Activated CD4-positive, alpha-beta T cell treated with anti-CD3 and anti-CD28 coated beads, Interleukin-2, amount 10 ng/mL, durations not matched to agents 24 days and 14 days (primary cell): ENCODE measurements at regions not wholly inside any gene's neighbourhood (a gene's known extent, or its start where the extent isn't known, plus 50 kb on each side); places are given as distances from the start of the nearest gene placed in this dataset.

Source experiments
- DNase-seq: peaks from one replicate; pipeline ENCODE4 v3.0.0; 2022
- H3K27ac Mint-ChIP-seq: one replicate; pipeline ENCODE4 v1.8.0; 2022; ENCODE audit warnings: mild to moderate bottlenecking, mixed read lengths
- H3K27me3 Mint-ChIP-seq: one replicate; pipeline ENCODE4 v1.8.0; 2022; ENCODE audit warnings: mixed read lengths
- H3K36me3 Mint-ChIP-seq: one replicate; pipeline ENCODE4 v1.8.0; 2022; ENCODE audit warnings: low read depth, mild to moderate bottlenecking, mixed read lengths
- H3K4me1 Mint-ChIP-seq: one replicate; pipeline ENCODE4 v1.8.0; 2021; ENCODE audit warnings: mixed read lengths
- H3K4me3 Mint-ChIP-seq: one replicate; pipeline ENCODE4 v1.8.0; 2022; ENCODE audit warnings: mild to moderate bottlenecking, moderate library complexity, mixed read lengths
- H3K9me3 Mint-ChIP-seq: one replicate; pipeline ENCODE4 v1.8.0; 2021; ENCODE audit warnings: mixed read lengths
- intact Hi-C: fragments of 100-400 bp; cut with micrococcal nuclease; formaldehyde crosslinking; loops from one replicate; pipeline ENCODE4 v1.15.1; 2023

- intact Hi-C loops, result no loop called here
- no peaks in the 10 kb centered on the region for H3K9me3 Mint-ChIP-seq
- DNase-seq, result no peak
- no peak overlapping the region for H3K4me3 Mint-ChIP-seq
- H3K36me3 Mint-ChIP-seq, result no peaks in the 10 kb centered on the region
- H3K27ac Mint-ChIP-seq, result no peak overlapping the region
- no peaks in the 10 kb centered on the region for H3K4me1 Mint-ChIP-seq
- no peaks in the 10 kb centered on the region for H3K27me3 Mint-ChIP-seq
Observed at GRCh38 chr2:223368481-223368880, 233.7 kb downstream of the SCG2 start.

GRCh38 chr2:223369889-223370288 lies 232.3 kb downstream of the SCG2 start:
- no peaks in the 10 kb centered on the region for H3K36me3 Mint-ChIP-seq
- H3K27me3 Mint-ChIP-seq, result no peaks in the 10 kb centered on the region
- no peaks in the 10 kb centered on the region for H3K9me3 Mint-ChIP-seq
- no peak for DNase-seq
- no peak overlapping the region for H3K4me3 Mint-ChIP-seq
- no peaks in the 10 kb centered on the region for H3K4me1 Mint-ChIP-seq
- intact Hi-C loops, result no loop called here
- no peak overlapping the region for H3K27ac Mint-ChIP-seq

DNA sequence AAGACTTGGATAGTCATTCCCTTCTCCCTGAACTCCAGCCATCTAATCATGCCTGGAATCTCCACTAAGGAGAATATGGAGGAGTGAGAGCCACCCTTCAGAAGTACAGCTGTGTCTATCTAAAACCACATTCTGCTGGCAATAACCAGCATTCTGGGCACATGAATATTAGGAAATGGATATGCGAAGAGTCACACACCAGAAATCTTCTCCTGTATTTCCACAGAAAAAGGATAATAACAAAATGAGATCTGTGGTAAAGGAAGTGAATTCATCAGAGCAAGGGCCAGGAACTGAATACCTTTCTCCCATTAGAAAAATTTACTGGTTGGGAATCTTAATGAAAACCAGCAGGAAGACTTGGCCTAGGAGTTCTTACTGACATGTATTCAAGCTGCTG lies 218.8 kb downstream of the SCG2 start:
- H3K9me3 Mint-ChIP-seq, result no peaks in the 10 kb centered on the region

DNA sequence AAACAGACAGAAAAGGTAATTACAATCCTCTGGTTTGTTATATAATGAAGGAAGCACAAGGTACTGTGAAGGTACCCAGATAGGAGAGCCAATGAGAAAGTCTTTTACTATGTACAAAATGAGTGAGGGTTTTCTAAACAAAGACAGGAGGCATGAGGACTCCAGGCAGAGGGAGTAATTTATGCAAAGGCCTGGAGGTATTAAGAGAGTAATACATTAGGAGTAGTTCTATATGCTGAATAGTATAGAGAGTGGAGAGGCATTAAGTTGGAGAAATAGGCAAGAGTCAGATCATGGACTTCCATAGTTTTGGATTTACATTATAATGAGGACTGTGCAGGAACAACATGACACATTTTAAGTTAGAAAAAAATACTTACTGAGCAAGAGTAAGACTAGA lies 216.0 kb downstream of the SCG2 start:
- Mint-ChIP-seq H3K36me3 (no peaks in the 10 kb centered on the region), H3K27ac (no peak overlapping the region), H3K27me3 (no peaks in the 10 kb centered on the region), H3K4me3 (no peak overlapping the region), H3K4me1 (no peaks in the 10 kb centered on the region), H3K9me3 (no peaks in the 10 kb centered on the region)
- intact Hi-C loops, result no loop called here
- no peak for DNase-seq

More for the DNA sequence above, 218.8 kb downstream of the SCG2 start:
- Mint-ChIP-seq H3K27me3 (no peaks in the 10 kb centered on the region), H3K27ac (no peak overlapping the region), H3K4me1 (no peaks in the 10 kb centered on the region), H3K36me3 (no peaks in the 10 kb centered on the region), H3K4me3 (no peak overlapping the region)
- DNase-seq, result no peak
- intact Hi-C loops, result no loop called here

- no peaks in the 10 kb centered on the region for H3K36me3 Mint-ChIP-seq
- no peaks in the 10 kb centered on the region for H3K9me3 Mint-ChIP-seq
- no peak overlapping the region for H3K27ac Mint-ChIP-seq
- no peaks in the 10 kb centered on the region for H3K4me1 Mint-ChIP-seq
- intact Hi-C loops, result no loop called here
- no peak for DNase-seq
- H3K4me3 Mint-ChIP-seq, result no peak overlapping the region
- no peaks in the 10 kb centered on the region for H3K27me3 Mint-ChIP-seq
Observed at GRCh38 chr2:223386984-223387383, 215.2 kb downstream of the SCG2 start.

DNA sequence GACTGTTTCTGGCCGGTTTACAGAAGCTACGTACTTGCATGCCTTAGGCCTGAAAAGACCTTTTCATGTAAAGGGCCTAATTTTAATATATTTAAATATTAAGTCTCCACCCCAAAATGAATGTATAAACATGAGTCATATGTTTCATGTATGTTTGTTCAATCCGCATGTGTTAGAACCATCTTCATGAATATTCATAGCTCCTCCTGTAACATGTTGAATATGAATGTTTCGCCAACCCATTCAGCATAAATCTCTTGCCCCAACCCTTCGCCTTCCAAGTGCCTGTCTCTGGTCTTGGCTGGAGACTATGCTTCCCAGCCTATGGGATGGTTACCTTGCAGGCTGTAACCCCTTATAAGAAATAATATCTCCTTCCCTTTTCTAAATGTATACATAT lies 212.5 kb downstream of the SCG2 start:
- intact Hi-C loops, result no loop called here
- H3K4me3 Mint-ChIP-seq, result no peak overlapping the region
- no peaks in the 10 kb centered on the region for H3K27me3 Mint-ChIP-seq
- H3K9me3 Mint-ChIP-seq, result no peaks in the 10 kb centered on the region
- no peak overlapping the region for H3K27ac Mint-ChIP-seq
- DNase-seq, result no peak
- H3K4me1 Mint-ChIP-seq, result no peaks in the 10 kb centered on the region
- H3K36me3 Mint-ChIP-seq, result no peaks in the 10 kb centered on the region

DNA sequence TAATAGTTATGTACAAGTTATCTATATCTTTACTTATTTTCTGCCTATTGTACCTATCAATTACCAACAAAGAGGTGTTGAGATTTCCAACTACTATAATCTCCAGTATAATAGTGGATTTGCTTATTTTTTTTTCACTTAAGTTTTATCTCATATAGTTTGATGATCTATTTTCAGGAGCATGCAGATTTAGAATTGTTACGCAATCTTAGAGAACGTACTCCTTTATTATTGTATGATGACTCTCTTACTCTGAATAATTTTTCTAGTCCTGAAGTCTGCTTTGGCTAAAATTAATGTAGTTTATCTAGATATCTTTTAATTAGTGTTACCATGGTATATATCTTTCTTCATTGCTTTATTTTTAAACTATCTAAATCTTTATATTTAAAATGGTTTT lies 205.2 kb downstream of the SCG2 start:
- intact Hi-C loops, result no loop called here
- Mint-ChIP-seq H3K27me3 (no peaks in the 10 kb centered on the region), H3K36me3 (no peaks in the 10 kb centered on the region), H3K4me1 (no peaks in the 10 kb centered on the region), H3K4me3 (no peak overlapping the region), H3K27ac (no peak overlapping the region), H3K9me3 (no peaks in the 10 kb centered on the region)
- no peak for DNase-seq

GRCh38 chr2:223399357-223399957 lies 202.7 kb downstream of the SCG2 start:
- intact Hi-C loops, result no loop called here
- Mint-ChIP-seq H3K4me3 (no peak overlapping the region), H3K36me3 (no peaks in the 10 kb centered on the region), H3K27ac (no peak overlapping the region), H3K4me1 (no peaks in the 10 kb centered on the region), H3K27me3 (no peaks in the 10 kb centered on the region), H3K9me3 (no peaks in the 10 kb centered on the region)
- DNase-seq, result no peak

GRCh38 chr2:223404616-223405015 lies 197.5 kb downstream of the SCG2 start:
- no peak for DNase-seq
- H3K4me1 Mint-ChIP-seq, result no peaks in the 10 kb centered on the region
- no peak overlapping the region for H3K27ac Mint-ChIP-seq
- no peaks in the 10 kb centered on the region for H3K9me3 Mint-ChIP-seq
- intact Hi-C loops, result no loop called here
- no peak overlapping the region for H3K4me3 Mint-ChIP-seq
- no peaks in the 10 kb centered on the region for H3K36me3 Mint-ChIP-seq
- H3K27me3 Mint-ChIP-seq, result no peaks in the 10 kb centered on the region

GRCh38 chr2:223414646-223415045 lies 187.5 kb downstream of the SCG2 start:
- intact Hi-C loops, result no loop called here
- no peaks in the 10 kb centered on the region for H3K4me1 Mint-ChIP-seq
- H3K4me3 Mint-ChIP-seq, result no peak overlapping the region
- H3K9me3 Mint-ChIP-seq, result no peaks in the 10 kb centered on the region
- no peaks in the 10 kb centered on the region for H3K36me3 Mint-ChIP-seq
- no peaks in the 10 kb centered on the region for H3K27me3 Mint-ChIP-seq
- DNase-seq, result no peak
- no peak overlapping the region for H3K27ac Mint-ChIP-seq

DNA sequence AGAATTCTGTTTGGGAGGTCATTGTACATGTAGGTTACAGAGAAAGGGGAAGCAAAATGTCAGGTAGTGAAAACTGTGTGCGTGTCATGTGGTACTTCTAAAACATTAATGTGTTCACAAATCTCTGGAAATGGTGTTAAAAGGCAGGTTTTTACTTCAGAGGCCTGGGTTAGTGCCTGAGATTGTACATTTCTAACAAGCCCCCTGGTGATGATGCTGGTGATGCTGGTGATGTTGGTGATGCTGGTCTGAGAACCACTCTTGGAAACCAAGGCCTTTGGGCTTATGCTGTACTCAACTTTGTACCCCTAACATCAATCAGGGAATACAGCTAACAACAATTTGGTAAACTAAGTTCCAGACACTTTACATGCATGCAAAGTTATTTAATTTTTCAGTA lies 187.1 kb downstream of the SCG2 start:
- no peaks in the 10 kb centered on the region for H3K36me3 Mint-ChIP-seq
- H3K27ac Mint-ChIP-seq, result no peak overlapping the region
- H3K9me3 Mint-ChIP-seq, result no peaks in the 10 kb centered on the region
- no peak for DNase-seq
- H3K4me1 Mint-ChIP-seq, result no peaks in the 10 kb centered on the region
- H3K27me3 Mint-ChIP-seq, result no peaks in the 10 kb centered on the region
- no peak overlapping the region for H3K4me3 Mint-ChIP-seq
- intact Hi-C loops, result no loop called here

GRCh38 chr2:223416815-223417610 lies 185.1 kb downstream of the SCG2 start:
- DNase-seq, result no peak
- Mint-ChIP-seq H3K27me3 (no peaks in the 10 kb centered on the region), H3K9me3 (no peaks in the 10 kb centered on the region), H3K4me3 (no peak overlapping the region), H3K4me1 (no peaks in the 10 kb centered on the region), H3K27ac (no peak overlapping the region), H3K36me3 (no peaks in the 10 kb centered on the region)
- intact Hi-C loops, result no loop called here

DNA sequence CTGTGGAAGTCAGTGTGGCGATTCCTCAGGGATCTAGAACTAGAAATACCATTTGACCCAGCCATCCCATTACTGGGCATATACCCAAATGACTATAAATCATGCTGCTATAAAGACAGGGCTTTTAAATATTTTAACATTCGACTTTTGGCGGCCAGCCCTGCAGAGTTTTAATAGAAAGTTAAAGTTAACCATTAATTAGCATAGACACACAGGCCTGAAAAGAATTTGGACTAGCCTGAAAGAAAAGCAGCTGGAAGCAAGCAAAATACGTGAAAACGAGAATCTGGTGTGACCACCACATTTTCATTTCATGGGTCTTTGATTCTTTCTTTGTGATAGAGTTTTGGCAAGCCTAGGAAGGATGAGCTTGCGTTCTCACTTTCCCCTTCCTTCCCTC lies 184.0 kb downstream of the SCG2 start:
- Mint-ChIP-seq H3K36me3 (no peaks in the 10 kb centered on the region), H3K4me1 (no peaks in the 10 kb centered on the region), H3K27me3 (no peaks in the 10 kb centered on the region), H3K4me3 (no peak overlapping the region), H3K27ac (no peak overlapping the region), H3K9me3 (no peaks in the 10 kb centered on the region)
- DNase-seq, result no peak
- intact Hi-C loops, result no loop called here

DNA sequence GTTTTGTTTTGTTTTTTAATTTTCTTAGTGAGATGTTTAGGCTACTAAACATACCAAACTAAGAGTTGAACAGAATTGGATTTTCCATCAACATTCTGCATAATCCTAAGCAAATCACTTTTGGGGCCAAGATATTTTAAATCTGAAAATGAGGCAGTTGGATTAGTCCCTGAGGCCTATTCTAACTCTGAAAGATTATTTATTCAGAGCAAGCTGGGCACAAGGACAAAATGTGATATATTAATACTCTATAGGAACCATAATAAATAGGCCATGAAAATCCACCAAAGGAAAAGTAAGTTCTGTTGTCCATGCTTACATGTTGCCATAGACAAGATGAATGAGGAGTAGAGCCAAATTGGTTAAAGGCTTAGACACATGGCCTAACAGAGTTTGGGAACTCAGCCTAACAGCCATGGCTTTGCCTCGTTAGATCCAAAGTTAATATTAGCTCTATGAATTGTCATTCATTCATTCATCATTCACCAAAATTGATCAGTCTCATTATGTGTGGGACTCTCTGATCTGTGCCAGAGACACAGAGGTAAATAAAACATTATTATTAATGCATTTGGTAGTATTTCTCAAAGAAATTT lies 183.5 kb downstream of the SCG2 start:
- H3K9me3 Mint-ChIP-seq, result no peaks in the 10 kb centered on the region
- H3K4me1 Mint-ChIP-seq, result no peaks in the 10 kb centered on the region
- no peak overlapping the region for H3K27ac Mint-ChIP-seq
- no peaks in the 10 kb centered on the region for H3K27me3 Mint-ChIP-seq
- intact Hi-C loops, result no loop called here
- H3K4me3 Mint-ChIP-seq, result no peak overlapping the region
- H3K36me3 Mint-ChIP-seq, result no peaks in the 10 kb centered on the region
- DNase-seq, result no peak
